Transverse colon (tissue), 4 donors: ENCODE measurements at regions not wholly inside any gene's neighbourhood (a gene's known extent, or its start where the extent isn't known, plus 50 kb on each side); places are given as distances from the start of the nearest gene placed in this dataset.

Experiments used
- DNase-seq: peaks from one replicate; pipeline ENCODE4 v3.0.0-alpha.2; 2019
- H3K27ac ChIP-seq, 4 donors: fragments of 200-600 bp; sonication (generic); 2 replicates each; pipeline ENCODE4 v1.5.1; 2016 to 2018; ENCODE audit warnings: inconsistent platforms in 4 of 4
- H3K27me3 ChIP-seq: fragments of 200-600 bp; sonication (generic); 2 replicates; pipeline ENCODE4 v1.5.1; 2017; ENCODE audit warnings: inconsistent platforms
- H3K36me3 ChIP-seq, 4 donors: fragments of 200-600 bp; sonication (generic); 2 replicates each; pipeline ENCODE4 v1.5.1; 2017 to 2019; ENCODE audit warnings: inconsistent platforms in 4 of 4
- H3K4me1 ChIP-seq, 4 donors: fragments of 200-600 bp; sonication (generic); 2 replicates each; pipeline ENCODE4 v1.5.1; 2017 to 2020; ENCODE audit warnings: inconsistent platforms in 4 of 4
- H3K4me3 ChIP-seq, 4 donors: fragments of 200-600 bp; sonication (generic); 1 replicate in 1 of 4; 2 replicates in 3 of 4; pipeline versions ENCODE4 v1.5.1 to v1.6.1; 2017 to 2019; ENCODE audit warnings: inconsistent platforms in 4 of 4
- H3K9me3 ChIP-seq, 2 donors: fragments of 200-600 bp; sonication (generic); 2 replicates each; pipeline ENCODE4 v1.5.1; 2017 to 2019; ENCODE audit warnings: inconsistent platforms in 2 of 2
- CTCF ChIP-seq, 5 experiments: fragments of 200-600 bp in 3 of 5; fragments of 450-650 bp in 2 of 5; sonication (generic) in 3 of 5; IDR thresholded peaks; 1 replicate in 2 of 5; 2 replicates in 3 of 5; pipeline ENCODE4 v1.5.1; 2016 to 2017; ENCODE audit warnings: antibody characterized with exemption in 5 of 5, inconsistent platforms in 3 of 5, mild to moderate bottlenecking in 2 of 5, moderate library complexity in 1 of 5
- EP300 ChIP-seq: sonication (generic); formaldehyde crosslinking; IDR thresholded peaks from one replicate; pipeline ENCODE4 v1.6.1; 2017; ENCODE audit warnings: antibody characterized with exemption, low read depth
- POLR2A ChIP-seq: fragments of 450-650 bp; IDR thresholded peaks from one replicate; pipeline ENCODE4 v1.6.1; 2016; ENCODE audit warnings: antibody characterized with exemption, mild to moderate bottlenecking, moderate library complexity
- POLR2AphosphoS5 ChIP-seq, 3 donors: sonication (generic); formaldehyde crosslinking; IDR thresholded peaks; one replicate each; pipeline ENCODE4 v1.6.1; 2016; ENCODE audit warnings: antibody characterized with exemption in 3 of 3
- WGBS, 2 donors: methylation state at CpG; one replicate each; pipeline ENCODE4 v1.1.5; 2018; ENCODE audit warnings: low coverage in 1 of 2; 5-methylcytosine and 5-hydroxymethylcytosine counted together
- in situ Hi-C, 4 donors: fragments of 200-750 bp; cut with MboI; loops; one replicate each; pipeline versions ENCODE4 v1.15.0 to v1.15.1; 2017; ENCODE audit warnings: low sequenced_read_pairs in 3 of 4, low pct_ligation_motif_present in 1 of 4, low pct_unique_long_range_greater_than_20kb in 1 of 4
- intact Hi-C: fragments of 100-400 bp; cut with DNase I; formaldehyde crosslinking; loops from one replicate; pipeline ENCODE4 v1.15.1; 2023; ENCODE audit warnings: low total_unique reads

- 75 to 83% methylated on average over 4 to 5 of the region's 5 CpGs for WGBS, 2 donors
These were observed 238.0 kb upstream of the CTNNB1 start for GRCh38 chr3:40961104-40961857.

GRCh38 chr3:40962721-40963120, 236.6 kb upstream of the CTNNB1 start:
- intact Hi-C loops (no loop called here), in situ Hi-C loops (loop anchor here in 1 of 4 donors (25.0 kb wide), 1 partner anchor 375 kb away; no protein-coding TSS in a partner anchor)
- DNase-seq: no peak
- no peaks in the 10 kb centered on the region for H3K27me3 ChIP-seq
- 70 to 77% methylated on average over 2 of the region's 2 CpGs for WGBS, 2 donors
- no peak overlapping the region for H3K4me3 ChIP-seq
- H3K27ac ChIP-seq: no peak overlapping the region
- no peaks in the 10 kb centered on the region for H3K36me3 ChIP-seq
- peaks cover 0 to 10% of the 10 kb centered on the region in 2 donors for H3K9me3 ChIP-seq
- TF ChIP-seq EP300 (no peak), POLR2AphosphoS5 (IDR thresholded peaks at IDR 0.05) (no peak)
- H3K4me1 ChIP-seq: no peaks in the 10 kb centered on the region

More at GRCh38 chr3:40961104-40961857, 238.0 kb upstream of the CTNNB1 start:
- Histone ChIP-seq H3K27me3 (no peaks in the 10 kb centered on the region), H3K27ac (no peak overlapping the region), H3K4me3 (no peak overlapping the region), H3K4me1 (no peaks in the 10 kb centered on the region), H3K36me3 (no peaks in the 10 kb centered on the region), H3K9me3 (peaks cover 0 to 10% of the 10 kb centered on the region in 2 donors)
- TF ChIP-seq EP300 (no peak), POLR2A (no peak), CTCF (IDR thresholded peaks at IDR 0.05) (no peak), POLR2AphosphoS5 (IDR thresholded peaks at IDR 0.05) (no peak)
- intact Hi-C loops: no loop called here
- DNase-seq: no peak
- in situ Hi-C loops: loop anchor here in 1 of 4 donors (25.0 kb wide), 1 partner anchor 374 kb away; no protein-coding TSS in a partner anchor

GRCh38 chr3:40968666-40969065, 230.6 kb upstream of the CTNNB1 start:
- no peak for DNase-seq
- TF ChIP-seq POLR2A: no peak
- TF ChIP-seq EP300: no peak
- no peak for TF ChIP-seq POLR2AphosphoS5 (IDR thresholded peaks at IDR 0.05)
- TF ChIP-seq CTCF (IDR thresholded peaks at IDR 0.05): no peak
- no peaks in the 10 kb centered on the region for H3K36me3 ChIP-seq
- 76 to 80% methylated on average over 1 of the region's 1 CpG for WGBS, 2 donors
- in situ Hi-C loops: loop anchor here in 1 of 4 donors (25.0 kb wide), 1 partner anchor 381 kb away; no protein-coding TSS in a partner anchor
- H3K4me3 ChIP-seq: no peak overlapping the region
- no peaks in the 10 kb centered on the region for H3K27me3 ChIP-seq
- peaks cover 11 to 28% (median 18%) of the 10 kb centered on the region in 4 donors for H3K4me1 ChIP-seq
- intact Hi-C loops: no loop called here
- peaks cover 0 to 7% of the 10 kb centered on the region in 2 donors for H3K9me3 ChIP-seq
- no peak overlapping the region for H3K27ac ChIP-seq

- Histone ChIP-seq H3K9me3 (peaks cover 0 to under 1% of the 10 kb centered on the region in 2 donors), H3K36me3 (no peaks in the 10 kb centered on the region), H3K27me3 (no peaks in the 10 kb centered on the region), H3K4me3 (no peak overlapping the region), H3K4me1 (peaks cover 11 to 28% (median 18%) of the 10 kb centered on the region in 4 donors), H3K27ac (no peak overlapping the region)
- 67 to 94% methylated on average over 1 to 3 of the region's 3 CpGs for WGBS, 2 donors
- TF ChIP-seq EP300 (no peak), CTCF (IDR thresholded peaks at IDR 0.05) (no peak), POLR2AphosphoS5 (IDR thresholded peaks at IDR 0.05) (no peak), POLR2A (no peak)
- in situ Hi-C loops (loop anchor here in 1 of 4 donors (25.0 kb wide), 1 partner anchor 382 kb away; no protein-coding TSS in a partner anchor), intact Hi-C loops (no loop called here)
- no peak for DNase-seq
These were observed 230.0 kb upstream of the CTNNB1 start for GRCh38 chr3:40969341-40969740.
